ENCODE measurements at regions not wholly inside any gene's neighbourhood (a gene's known extent, or its start where the extent isn't known, plus 50 kb on each side); places are given as distances from the start of the nearest gene placed in this dataset.

- Histone ChIP-seq H3K27ac (ENCODE audit: low read depth, low read length, poor library complexity, severe bottlenecking) (no peak overlapping the region), H3K36me3 (ENCODE audit: insufficient read depth, low read length, poor library complexity, severe bottlenecking) (no peaks in the 10 kb centered on the region), H3K27me3 (replicated peaks; ENCODE audit: insufficient read depth, low read depth, low read length, poor library complexity) (no peaks in the 10 kb centered on the region), H3K9me3 (ENCODE audit: low read depth, low read length, poor library complexity, severe bottlenecking) (no peaks in the 10 kb centered on the region), H3K4me3 (ENCODE audit: low read depth, low read length, poor library complexity, severe bottlenecking) (no peak overlapping the region), H3K4me1 (ENCODE audit: insufficient read depth, low read length, poor library complexity, severe bottlenecking) (no peaks in the 10 kb centered on the region)
- POLR2A ChIA-PET (ENCODE audit: low non-redundant PET), result interaction anchor here (0.6 kb wide), 1 partner anchor 311 kb away, joined by 3 read pairs; no protein-coding TSS in a partner anchor
- DNase-seq (ENCODE audit: low spot score), result no peak
- no TSS peak for BruUV-seq (replicated peaks)
- CTCF ChIA-PET, result no interaction called here
- TF ChIP-seq EZH2 (IDR thresholded peaks at IDR 0.05; ENCODE audit: borderline replicate concordance, low read depth, low read length, poor library complexity, severe bottlenecking), result no peak
- TF ChIP-seq CTCF (conservative IDR thresholded peaks at IDR 0.05; ENCODE audit: low read depth, low read length), result no peak
- intact Hi-C loops (cut with micrococcal nuclease; ENCODE audit: unreplicated experiment), result no loop called here
Measured at GRCh38 chr11:97996762-97997161, 1024.0 kb upstream of the CNTN5 start.

GRCh38 chr11:98003606-98004371, 1017.0 kb upstream of the CNTN5 start:
- CTCF ChIA-PET, result no interaction called here
- no peaks in the 10 kb centered on the region for H3K27me3 ChIP-seq (replicated peaks; ENCODE audit: insufficient read depth, low read depth, low read length, poor library complexity)
- intact Hi-C loops (cut with micrococcal nuclease; ENCODE audit: unreplicated experiment), result no loop called here
- H3K9me3 ChIP-seq (ENCODE audit: low read depth, low read length, poor library complexity, severe bottlenecking), result no peaks in the 10 kb centered on the region
- POLR2A ChIA-PET (ENCODE audit: low non-redundant PET), result no interaction called here
- no peak overlapping the region for H3K27ac ChIP-seq (ENCODE audit: low read depth, low read length, poor library complexity, severe bottlenecking)
- DNase-seq (ENCODE audit: low spot score), result no peak
- BruUV-seq (replicated peaks), result no TSS peak
- no peaks in the 10 kb centered on the region for H3K36me3 ChIP-seq (ENCODE audit: insufficient read depth, low read length, poor library complexity, severe bottlenecking)
- H3K4me1 ChIP-seq (ENCODE audit: insufficient read depth, low read length, poor library complexity, severe bottlenecking), result no peaks in the 10 kb centered on the region
- no peak overlapping the region for H3K4me3 ChIP-seq (ENCODE audit: low read depth, low read length, poor library complexity, severe bottlenecking)
- TF ChIP-seq EZH2 (IDR thresholded peaks at IDR 0.05; ENCODE audit: borderline replicate concordance, low read depth, low read length, poor library complexity, severe bottlenecking) (no peak), CTCF (conservative IDR thresholded peaks at IDR 0.05; ENCODE audit: low read depth, low read length) (no peak)

- intact Hi-C loops (cut with micrococcal nuclease; ENCODE audit: unreplicated experiment), result no loop called here
- Histone ChIP-seq H3K27me3 (replicated peaks; ENCODE audit: insufficient read depth, low read depth, low read length, poor library complexity) (no peaks in the 10 kb centered on the region), H3K27ac (ENCODE audit: low read depth, low read length, poor library complexity, severe bottlenecking) (no peak overlapping the region), H3K36me3 (ENCODE audit: insufficient read depth, low read length, poor library complexity, severe bottlenecking) (no peaks in the 10 kb centered on the region), H3K4me1 (ENCODE audit: insufficient read depth, low read length, poor library complexity, severe bottlenecking) (no peaks in the 10 kb centered on the region), H3K4me3 (ENCODE audit: low read depth, low read length, poor library complexity, severe bottlenecking) (no peak overlapping the region), H3K9me3 (ENCODE audit: low read depth, low read length, poor library complexity, severe bottlenecking) (peaks cover 2% of the 10 kb centered on the region)
- ChIA-PET CTCF (no interaction called here), POLR2A (ENCODE audit: low non-redundant PET) (no interaction called here)
- TF ChIP-seq CTCF (conservative IDR thresholded peaks at IDR 0.05; ENCODE audit: low read depth, low read length) (no peak), EZH2 (IDR thresholded peaks at IDR 0.05; ENCODE audit: borderline replicate concordance, low read depth, low read length, poor library complexity, severe bottlenecking) (no peak)
- DNase-seq (ENCODE audit: low spot score), result no peak
- no TSS peak for BruUV-seq (replicated peaks)
Measured at GRCh38 chr11:98007072-98007471, 1013.7 kb upstream of the CNTN5 start.

Measured in A673 (cell line).